ENCODE measurements at regions not wholly inside any gene's neighbourhood (a gene's known extent, or its start where the extent isn't known, plus 50 kb on each side); places are given as distances from the start of the nearest gene placed in this dataset.

DNA sequence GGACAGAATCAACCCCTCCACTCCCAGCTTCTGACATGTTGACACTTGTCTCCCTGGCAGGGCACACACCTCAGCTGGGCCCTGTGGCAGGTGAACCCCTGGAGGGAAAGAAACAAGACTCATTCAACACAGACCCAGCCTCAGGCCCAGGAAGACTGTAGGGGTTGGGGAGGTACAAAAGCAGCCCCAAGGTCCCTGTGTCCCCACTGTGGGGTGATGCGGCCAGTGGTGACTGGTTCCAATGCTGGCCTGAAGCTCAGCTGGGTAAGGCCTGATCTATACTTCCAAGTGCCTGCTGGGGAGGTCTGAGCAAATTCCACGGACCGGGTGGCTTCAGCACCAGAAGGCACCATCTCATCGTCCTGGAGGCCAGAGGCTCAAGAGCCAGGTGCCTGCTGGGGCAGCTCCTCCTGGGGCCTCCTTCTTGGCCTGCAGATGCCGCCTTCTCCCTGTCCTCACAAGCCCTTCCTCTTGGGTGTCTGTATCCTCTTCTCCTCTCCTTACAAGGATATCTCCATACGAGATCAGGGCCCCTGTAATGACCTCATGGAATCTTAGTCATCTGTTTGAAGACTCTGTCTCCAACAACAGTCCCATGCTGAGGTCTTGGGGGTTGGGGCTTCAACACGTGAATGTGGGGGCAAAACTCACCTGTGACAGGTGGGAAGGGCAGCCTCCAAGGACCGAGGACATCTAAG is 1492.1 kb downstream of the BRD1 start:
- no peak for DNase-seq (ENCODE audit: low read depth, low spot score)
- intact Hi-C loops (cut with micrococcal nuclease; ENCODE audit: unreplicated experiment), result no loop called here
- no peak for TF ChIP-seq POLR2AphosphoS5 (IDR thresholded peaks at IDR 0.05; ENCODE audit: low read depth, low read length)
- TF ChIP-seq, protein P1, sequence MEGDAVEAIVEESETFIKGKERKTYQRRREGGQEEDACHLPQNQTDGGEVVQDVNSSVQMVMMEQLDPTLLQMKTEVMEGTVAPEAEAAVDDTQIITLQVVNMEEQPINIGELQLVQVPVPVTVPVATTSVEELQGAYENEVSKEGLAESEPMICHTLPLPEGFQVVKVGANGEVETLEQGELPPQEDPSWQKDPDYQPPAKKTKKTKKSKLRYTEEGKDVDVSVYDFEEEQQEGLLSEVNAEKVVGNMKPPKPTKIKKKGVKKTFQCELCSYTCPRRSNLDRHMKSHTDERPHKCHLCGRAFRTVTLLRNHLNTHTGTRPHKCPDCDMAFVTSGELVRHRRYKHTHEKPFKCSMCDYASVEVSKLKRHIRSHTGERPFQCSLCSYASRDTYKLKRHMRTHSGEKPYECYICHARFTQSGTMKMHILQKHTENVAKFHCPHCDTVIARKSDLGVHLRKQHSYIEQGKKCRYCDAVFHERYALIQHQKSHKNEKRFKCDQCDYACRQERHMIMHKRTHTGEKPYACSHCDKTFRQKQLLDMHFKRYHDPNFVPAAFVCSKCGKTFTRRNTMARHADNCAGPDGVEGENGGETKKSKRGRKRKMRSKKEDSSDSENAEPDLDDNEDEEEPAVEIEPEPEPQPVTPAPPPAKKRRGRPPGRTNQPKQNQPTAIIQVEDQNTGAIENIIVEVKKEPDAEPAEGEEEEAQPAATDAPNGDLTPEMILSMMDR (IDR thresholded peaks at IDR 0.05), result no peak
- TF ChIP-seq, protein P2, sequence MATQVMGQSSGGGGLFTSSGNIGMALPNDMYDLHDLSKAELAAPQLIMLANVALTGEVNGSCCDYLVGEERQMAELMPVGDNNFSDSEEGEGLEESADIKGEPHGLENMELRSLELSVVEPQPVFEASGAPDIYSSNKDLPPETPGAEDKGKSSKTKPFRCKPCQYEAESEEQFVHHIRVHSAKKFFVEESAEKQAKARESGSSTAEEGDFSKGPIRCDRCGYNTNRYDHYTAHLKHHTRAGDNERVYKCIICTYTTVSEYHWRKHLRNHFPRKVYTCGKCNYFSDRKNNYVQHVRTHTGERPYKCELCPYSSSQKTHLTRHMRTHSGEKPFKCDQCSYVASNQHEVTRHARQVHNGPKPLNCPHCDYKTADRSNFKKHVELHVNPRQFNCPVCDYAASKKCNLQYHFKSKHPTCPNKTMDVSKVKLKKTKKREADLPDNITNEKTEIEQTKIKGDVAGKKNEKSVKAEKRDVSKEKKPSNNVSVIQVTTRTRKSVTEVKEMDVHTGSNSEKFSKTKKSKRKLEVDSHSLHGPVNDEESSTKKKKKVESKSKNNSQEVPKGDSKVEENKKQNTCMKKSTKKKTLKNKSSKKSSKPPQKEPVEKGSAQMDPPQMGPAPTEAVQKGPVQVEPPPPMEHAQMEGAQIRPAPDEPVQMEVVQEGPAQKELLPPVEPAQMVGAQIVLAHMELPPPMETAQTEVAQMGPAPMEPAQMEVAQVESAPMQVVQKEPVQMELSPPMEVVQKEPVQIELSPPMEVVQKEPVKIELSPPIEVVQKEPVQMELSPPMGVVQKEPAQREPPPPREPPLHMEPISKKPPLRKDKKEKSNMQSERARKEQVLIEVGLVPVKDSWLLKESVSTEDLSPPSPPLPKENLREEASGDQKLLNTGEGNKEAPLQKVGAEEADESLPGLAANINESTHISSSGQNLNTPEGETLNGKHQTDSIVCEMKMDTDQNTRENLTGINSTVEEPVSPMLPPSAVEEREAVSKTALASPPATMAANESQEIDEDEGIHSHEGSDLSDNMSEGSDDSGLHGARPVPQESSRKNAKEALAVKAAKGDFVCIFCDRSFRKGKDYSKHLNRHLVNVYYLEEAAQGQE (IDR thresholded peaks at IDR 0.05; ENCODE audit: insufficient read depth in 1 of 2, low read depth in 2 of 2, low read length in 1 of 2), result no peak
- Histone ChIP-seq H3K27me3 (ENCODE audit: control insufficient read depth, insufficient read depth, low read length) (peaks cover 3% of the 10 kb centered on the region; the same call in 1 of the 2 replicates), H3K4me3 (ENCODE audit: low read depth in 2 of 2, low read length in 2 of 2) (no peak overlapping the region), H3K36me3 (ENCODE audit: control insufficient read depth, insufficient read depth, low read length) (no peaks in the 10 kb centered on the region), H3K27ac (ENCODE audit: low read length) (no peak overlapping the region), H3K4me1 (ENCODE audit: control insufficient read depth, insufficient read depth, low read length) (no peaks in the 10 kb centered on the region), H3K9me3 (ENCODE audit: control insufficient read depth, insufficient read depth, low read depth, low read length) (no peaks in the 10 kb centered on the region)
- ChIA-PET POLR2A (interaction anchor here (0.6 kb wide), 1 partner anchor 43 kb away, joined by 13 read pairs; no protein-coding TSS in a partner anchor), CTCF (no interaction called here)
- BruUV-seq (replicated peaks), result no TSS peak
- no peak for ATAC-seq
- in situ Hi-C loops (cut with HindIII; ENCODE audit: low pct_unique_long_range_greater_than_20kb, low sequenced_read_pairs), result no loop called here

DNA sequence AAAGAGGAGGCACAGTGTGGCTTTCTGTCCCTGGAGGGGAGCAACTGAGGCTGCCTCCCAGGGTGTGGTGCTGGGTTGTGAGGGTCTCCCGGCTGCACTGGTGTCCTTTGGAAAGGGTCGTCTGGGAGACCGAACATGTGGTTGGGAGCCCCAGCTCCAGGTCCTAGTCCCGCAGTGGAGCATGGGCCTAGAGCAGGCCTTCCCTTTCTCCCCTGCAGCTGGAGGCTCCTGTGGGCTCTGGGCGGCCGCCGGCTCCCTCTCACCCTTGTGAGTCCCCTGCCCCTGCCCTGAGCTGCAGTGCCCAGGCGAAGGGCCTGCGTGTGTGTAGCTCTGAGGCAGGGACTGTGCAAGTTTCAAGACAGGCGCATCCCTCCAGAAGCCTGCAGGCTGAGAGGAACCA is 1492.7 kb downstream of the BRD1 start:
- BruUV-seq (replicated peaks), result no TSS peak
- ChIA-PET POLR2A (interaction anchor here (0.6 kb wide), 1 partner anchor 43 kb away, joined by 13 read pairs; no protein-coding TSS in a partner anchor), CTCF (no interaction called here)
- intact Hi-C loops (cut with micrococcal nuclease; ENCODE audit: unreplicated experiment) (no loop called here), in situ Hi-C loops (cut with HindIII; ENCODE audit: low pct_unique_long_range_greater_than_20kb, low sequenced_read_pairs) (no loop called here)
- peaks cover 3% of the 10 kb centered on the region; the same call in 1 of the 2 replicates for H3K27me3 ChIP-seq (ENCODE audit: control insufficient read depth, insufficient read depth, low read length)
- ATAC-seq (no peak), DNase-seq (ENCODE audit: low read depth, low spot score) (no peak)
- no peaks in the 10 kb centered on the region for H3K9me3 ChIP-seq (ENCODE audit: control insufficient read depth, insufficient read depth, low read depth, low read length)
- TF ChIP-seq TCF7L2 (IDR thresholded peaks at IDR 0.05; ENCODE audit: low read depth, low read length) (no peak), SIN3A (IDR thresholded peaks at IDR 0.05; ENCODE audit: borderline replicate concordance, insufficient read depth, low read depth, low read length) (no peak), POLR2AphosphoS5 (IDR thresholded peaks at IDR 0.05; ENCODE audit: low read depth, low read length) (no peak)
- TF ChIP-seq, protein P2 (IDR thresholded peaks at IDR 0.05; ENCODE audit: insufficient read depth in 1 of 2, low read depth in 2 of 2, low read length in 1 of 2), result no peak
- TF ChIP-seq, protein P1 (IDR thresholded peaks at IDR 0.05), result no peak
- no peak overlapping the region for H3K27ac ChIP-seq (ENCODE audit: low read length)
- H3K36me3 ChIP-seq (ENCODE audit: control insufficient read depth, insufficient read depth, low read length), result no peaks in the 10 kb centered on the region
- H3K4me1 ChIP-seq (ENCODE audit: control insufficient read depth, insufficient read depth, low read length), result no peaks in the 10 kb centered on the region
- H3K4me3 ChIP-seq (ENCODE audit: low read depth in 2 of 2, low read length in 2 of 2), result no peak overlapping the region

Measured in Panc1 (cell line).